Fibroblast of upper back skin (primary cell): ENCODE measurements at regions not wholly inside any gene's neighbourhood (a gene's known extent, or its start where the extent isn't known, plus 50 kb on each side); places are given as distances from the start of the nearest gene placed in this dataset.
"Not testable (repeated sequence)": the region's sequence is repeated elsewhere in the genome, so short reads cannot be mapped to it uniquely, and the experiment has no call there.

Experiments used
- DNase-seq: peaks from one replicate; pipeline ENCODE4 v3.0.0-alpha.2; 2013

GRCh38 chr16:77070683-77071082 is 120.3 kb upstream of the MON1B start:
- no peak for DNase-seq

GRCh38 chr16:77076839-77077238 is 114.2 kb upstream of the MON1B start:
- DNase-seq: no peak

DNA sequence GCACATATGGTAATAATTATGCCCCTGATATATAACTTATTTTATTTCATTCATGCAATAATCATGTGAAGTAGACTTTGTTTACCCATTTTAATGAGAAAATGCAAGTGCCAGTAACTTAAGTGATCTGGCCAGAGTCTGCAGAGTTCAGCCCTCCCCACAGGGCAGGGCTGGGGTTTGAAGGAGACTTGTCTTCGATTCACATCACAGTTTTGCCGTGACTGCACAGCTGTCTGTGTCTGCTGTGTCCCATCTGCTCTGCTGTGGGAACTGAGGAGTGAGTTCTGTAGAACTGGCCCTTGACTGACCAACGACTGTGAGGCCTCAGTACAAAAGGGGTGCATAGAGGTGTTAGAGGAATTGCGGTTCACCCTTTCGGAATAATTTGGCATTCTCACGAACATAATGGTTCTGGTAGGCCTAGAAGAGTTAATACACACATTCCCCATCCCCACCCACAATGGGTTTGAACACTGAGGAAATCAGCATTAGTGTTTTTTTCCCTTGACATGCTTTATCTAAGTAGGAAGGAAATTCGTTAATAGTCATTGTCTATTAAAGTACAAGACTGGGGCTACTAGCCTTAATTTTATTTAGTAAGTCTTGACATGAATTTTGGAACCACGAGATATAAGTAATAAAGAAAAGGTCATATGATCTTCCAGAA is 113.6 kb upstream of the MON1B start:
- DNase-seq: no peak

DNA sequence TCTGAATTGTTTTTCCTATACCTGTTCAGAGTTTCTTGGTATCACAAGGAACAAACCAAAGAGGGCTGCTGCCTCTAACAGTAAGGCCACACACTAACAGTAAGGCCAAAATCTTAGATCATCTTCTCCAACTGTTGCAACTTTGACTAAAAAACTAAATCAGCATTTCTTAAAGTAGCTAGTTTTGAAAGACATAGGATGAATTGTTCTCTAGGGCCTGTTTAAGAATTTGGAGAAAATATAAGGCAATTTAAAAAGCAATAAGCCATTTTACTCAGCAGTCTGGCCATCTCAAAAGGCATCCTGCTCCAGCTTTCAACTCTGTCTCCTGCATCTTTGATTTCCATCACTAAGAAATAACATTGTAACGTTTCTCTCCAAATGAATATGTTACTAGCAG is 105.0 kb upstream of the MON1B start:
- no peak for DNase-seq

GRCh38 chr16:77090062-77090461 is 100.9 kb upstream of the MON1B start:
- DNase-seq: no peak

DNA sequence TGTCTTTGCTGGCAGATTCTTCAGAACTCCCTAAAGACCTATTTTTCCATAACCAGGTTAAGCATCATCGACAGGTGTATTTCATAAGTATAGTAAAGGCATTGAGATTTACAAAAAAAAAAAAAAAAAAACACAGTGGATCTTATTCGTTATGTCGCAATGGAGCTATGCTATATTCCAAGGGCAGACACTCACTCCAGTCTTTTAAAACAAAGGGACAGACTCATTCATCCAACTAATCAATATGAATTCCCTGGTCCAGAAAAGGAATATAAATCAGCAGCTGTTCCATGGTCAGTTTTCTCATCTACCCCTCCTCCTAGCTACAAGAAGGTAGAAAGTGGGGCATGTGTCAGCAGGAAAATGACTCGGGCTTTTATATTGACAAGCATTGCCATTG is 97.7 kb upstream of the MON1B start:
- DNase-seq: no peak

DNA sequence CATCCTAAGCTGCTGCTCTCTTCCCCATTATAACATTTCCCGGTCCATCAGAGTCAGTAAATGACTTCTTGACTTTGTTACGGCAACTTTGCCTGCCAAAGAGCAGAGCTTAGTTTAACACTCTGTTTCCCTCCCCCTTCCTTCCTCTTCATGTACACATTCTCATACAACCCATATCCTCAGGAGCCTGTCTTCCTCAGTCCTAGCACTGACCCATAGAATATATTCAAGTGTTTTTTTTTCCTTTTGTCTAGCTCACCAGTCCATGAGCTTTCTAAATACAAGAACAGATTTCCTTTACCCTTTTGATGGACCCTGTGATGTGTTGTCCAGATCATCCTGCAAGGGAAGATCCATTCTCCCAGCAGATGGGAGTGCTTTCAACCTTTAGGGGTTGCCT is 97.0 kb upstream of the MON1B start:
- DNase-seq: no peak

- DNase-seq: no peak
Measured at GRCh38 chr16:77111056-77111565, 79.9 kb upstream of the MON1B start.

GRCh38 chr16:77112746-77113145 is 78.2 kb upstream of the MON1B start:
- DNase-seq: no peak

GRCh38 chr16:77113835-77114234 is 77.2 kb upstream of the MON1B start:
- no peak for DNase-seq

DNA sequence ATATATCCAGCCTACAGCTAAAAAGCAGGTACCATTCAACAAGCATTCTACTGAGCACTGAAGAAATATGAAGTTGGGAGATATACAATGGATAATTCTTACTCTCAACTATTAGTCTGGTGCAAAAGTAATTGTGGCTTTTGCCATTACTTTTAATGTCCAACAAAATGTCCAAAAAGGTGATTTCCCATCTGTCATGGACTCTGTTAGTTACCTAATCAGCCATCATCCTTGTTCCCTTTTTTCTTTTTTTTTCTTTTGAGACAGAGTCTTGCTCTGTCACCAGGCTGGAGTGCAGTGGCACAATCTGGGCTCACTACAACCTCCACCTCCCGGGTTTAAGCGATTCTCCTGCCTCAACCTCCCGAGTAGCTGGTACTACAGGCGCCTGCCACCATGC is 76.6 kb upstream of the MON1B start:
- DNase-seq: not testable (repeated sequence)

DNA sequence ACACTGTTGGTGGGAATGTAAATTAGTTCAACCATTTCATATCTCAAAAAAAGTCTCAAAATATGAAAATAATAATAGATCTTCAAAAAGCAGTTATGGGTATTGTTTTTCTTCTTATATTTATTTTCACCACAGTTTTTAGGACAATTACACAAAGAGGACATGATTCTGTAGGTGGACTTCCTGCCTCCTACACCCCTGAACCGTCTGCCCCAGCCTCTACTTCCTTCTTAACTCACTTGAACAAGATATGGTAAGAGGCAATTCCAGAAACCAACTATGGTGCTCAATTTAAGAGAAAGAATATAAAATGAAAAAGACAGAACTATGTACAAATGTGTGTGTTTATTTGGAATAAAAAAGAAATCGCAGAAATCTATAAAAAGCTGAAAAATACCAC is 74.1 kb upstream of the MON1B start:
- DNase-seq: no peak

DNA sequence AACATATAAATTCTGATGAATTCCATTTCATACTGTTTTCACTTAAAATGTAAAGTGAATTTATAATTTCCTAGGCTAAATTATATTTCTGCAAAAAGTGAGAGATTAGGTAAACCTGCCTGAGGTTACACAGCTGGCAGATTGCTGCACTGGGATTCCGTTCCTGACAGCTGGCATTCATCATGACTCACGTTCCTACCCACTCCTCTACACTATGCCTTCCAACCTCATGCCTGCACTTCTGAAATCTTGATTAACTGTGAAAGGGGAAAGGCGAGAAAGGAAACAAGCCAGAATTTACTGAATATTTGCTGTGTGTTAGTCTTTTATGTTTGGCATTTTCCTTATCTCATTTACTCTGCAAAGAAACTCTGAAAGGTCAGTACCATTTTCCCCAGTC is 73.3 kb upstream of the MON1B start:
- DNase-seq: no peak

DNA sequence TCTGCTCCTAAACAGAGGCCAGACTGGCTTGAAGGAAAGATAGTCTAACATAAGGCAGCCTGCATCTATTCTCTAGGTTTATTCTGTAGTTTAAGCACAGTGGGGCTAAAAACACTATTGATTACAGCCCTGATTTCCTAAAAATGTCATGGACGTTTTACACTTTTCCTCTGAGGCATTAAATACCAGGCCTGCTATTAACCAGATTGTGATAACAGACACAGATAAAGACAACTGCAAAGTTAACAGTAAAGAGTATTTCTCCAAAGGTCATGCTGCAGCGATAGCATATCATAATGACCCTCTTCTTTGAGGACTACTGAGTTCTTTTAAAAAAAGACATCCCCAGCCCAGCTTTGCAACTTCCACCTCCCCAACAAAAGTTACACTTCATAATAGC is 59.6 kb upstream of the MON1B start:
- no peak for DNase-seq

DNA sequence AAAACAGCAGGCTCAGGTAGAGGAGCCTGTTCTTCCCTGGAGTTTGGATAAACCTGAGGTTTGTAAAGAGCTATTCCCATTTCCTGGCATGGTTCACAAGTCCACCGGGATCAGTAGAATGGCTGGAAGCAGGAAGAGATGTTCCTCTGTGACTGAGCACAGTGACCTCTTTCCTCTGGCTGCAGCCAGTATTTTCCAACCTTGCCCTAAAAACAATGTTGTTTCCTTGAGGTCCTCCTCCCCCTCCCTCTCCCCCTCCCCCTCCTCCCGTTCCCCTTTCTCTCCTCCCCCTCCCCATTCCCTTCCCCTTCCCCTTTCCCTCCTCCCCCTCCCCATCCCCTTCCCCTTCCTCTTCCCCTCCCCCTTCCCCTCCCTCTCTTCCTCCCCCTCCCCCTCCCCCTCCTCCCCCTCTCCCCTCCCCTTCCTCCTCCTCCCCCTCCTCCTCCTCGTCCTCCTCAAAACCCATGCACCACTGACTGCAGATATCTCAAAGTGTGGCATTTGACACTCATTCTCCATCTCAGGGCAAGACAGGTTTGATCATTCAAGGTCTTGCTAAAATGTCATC is 58.9 kb upstream of the MON1B start:
- no peak for DNase-seq

DNA sequence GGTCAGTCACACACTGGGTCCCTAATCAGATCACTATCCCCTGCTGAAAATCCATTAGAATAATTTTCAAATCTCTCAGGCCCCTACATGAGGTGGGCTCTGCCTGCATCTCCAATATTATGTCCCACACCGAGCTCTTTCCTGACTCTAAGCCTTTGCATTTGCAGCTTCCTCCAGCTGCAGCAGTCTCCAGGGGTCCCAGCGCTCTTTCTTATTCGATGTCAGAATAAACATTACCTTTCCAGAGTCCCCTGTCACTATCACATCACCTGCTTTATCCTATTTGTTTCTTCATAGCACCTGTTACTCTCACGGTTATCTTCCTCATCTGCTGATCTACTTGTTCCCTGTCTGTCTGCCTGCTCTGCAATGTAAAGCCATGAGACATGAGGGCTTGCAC is 57.3 kb upstream of the MON1B start:
- DNase-seq: no peak

DNA sequence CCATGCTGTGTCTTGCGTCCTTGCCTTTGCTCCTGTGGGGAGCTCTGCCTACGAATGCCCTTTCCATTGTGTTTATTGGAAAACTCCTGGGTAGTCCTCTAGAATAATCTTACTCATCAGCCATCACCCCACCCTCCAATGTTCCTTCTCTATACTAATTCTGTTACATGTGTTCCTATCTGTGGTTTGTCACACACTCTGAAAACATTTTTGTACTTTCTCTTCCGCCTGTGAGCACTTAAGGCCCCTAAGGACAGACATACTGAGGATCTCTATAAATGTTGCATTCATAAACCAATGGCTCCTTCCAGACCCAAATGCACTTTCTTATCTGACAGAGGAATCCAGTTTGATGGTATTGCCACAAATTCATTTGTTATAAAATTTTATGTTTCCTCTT is 53.9 kb upstream of the MON1B start:
- DNase-seq: no peak
